GM19438 (cell line): ENCODE measurements at regions not wholly inside any gene's neighbourhood (a gene's known extent, or its start where the extent isn't known, plus 50 kb on each side); places are given as distances from the start of the nearest gene placed in this dataset.

ENCODE experiments used
- ATAC-seq: cut with Tn5 transposase; IDR thresholded peaks from one replicate; pipeline ENCODE4 v1.9.1; 2021; ENCODE audit warnings: low read depth; ENCODE audit not compliant: unreplicated experiment

DNA sequence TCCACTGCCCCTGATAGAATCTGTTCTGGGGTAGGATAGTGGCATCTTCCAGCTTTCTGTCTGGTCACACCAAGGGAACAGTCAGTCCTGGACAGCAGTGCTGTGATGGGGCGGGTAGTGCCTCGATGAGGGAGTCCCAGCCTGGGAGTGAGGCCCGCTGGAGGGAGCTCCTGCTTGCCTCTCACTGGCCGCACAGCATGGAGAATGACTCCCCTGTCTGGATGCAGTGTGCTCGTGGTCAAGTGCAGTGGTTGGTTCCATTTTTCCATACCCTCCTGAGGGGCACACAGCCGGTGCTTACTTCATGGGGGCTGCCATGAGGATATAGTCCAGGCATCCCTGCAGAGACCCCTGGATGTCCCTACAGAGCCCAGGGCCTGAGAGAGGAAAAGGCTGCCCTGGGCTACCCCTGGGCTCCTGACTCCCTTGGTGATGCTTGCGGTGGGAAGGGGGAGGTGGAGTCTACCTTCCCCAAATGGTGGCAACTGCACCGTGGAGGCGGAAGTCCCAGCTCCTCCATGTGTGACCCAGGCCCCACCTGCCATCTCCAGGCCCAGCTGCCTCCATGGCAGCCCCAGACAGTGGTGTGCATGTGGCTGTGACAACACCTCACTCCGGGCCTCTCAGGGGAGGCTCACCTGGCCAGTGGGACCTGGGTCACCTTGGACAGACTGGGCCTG is 212.5 kb downstream of the GLI2 start:
- no peak for ATAC-seq

DNA sequence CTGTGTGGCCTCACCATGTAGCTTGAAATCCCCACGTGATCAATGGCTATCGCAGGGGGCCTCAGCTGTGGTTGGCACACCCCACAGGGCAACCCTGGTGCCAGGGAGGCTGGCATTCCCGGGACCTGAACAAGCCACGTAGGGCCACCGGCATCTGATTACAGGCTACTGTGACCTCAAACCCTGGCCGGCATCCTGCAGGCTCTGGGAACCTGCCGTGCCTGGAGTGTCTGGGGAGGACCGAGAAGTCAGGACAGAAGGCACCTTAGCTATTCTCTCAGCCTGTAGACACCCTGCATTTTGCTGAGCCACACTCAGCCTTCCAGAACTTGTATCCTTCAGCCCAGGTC is 213.0 kb downstream of the GLI2 start:
- no peak for ATAC-seq

DNA sequence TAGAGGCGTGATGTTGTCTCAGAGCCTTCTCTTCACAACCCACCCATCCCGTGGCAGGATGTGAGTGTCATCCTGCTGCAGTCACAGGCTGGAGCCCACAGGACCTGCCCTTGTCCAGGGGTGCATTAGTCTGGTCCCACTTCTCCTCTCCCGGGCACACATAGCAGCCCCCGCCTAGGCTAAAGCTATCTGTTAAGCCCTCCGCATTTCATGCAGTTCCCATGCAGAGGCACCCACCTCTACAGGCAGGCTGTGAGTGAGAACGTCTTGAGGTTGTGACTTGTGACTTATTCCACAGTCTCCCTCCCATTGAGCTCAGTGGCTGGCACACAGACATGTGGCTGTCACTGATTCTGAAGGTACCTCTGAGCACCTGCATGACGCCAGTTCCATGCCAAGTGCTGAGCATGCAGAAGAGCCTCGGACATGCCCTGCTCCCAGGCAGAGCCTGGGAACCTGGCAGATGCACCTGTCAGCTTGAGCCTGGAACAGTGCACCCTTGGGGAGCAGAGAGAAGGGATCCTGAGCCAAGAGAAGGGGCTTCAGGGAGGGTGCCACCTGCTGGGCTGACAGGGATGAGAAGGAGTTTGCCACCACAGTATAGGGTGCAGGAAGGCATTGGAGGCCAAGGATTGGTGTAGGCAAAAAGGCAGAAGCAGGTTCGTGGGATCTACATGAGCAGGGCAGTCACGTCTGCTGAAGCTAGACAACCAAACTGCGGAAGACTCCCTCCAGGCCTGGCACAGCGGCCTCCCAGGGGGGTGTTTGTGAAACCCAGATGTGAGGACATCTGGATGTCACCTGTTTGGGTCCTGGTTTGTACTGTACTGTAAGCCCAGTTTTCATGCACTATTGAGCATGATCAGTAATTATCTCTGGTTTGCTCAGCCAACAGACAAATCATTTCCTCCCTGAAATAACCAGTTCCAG is 213.6 kb downstream of the GLI2 start:
- no peak for ATAC-seq

DNA sequence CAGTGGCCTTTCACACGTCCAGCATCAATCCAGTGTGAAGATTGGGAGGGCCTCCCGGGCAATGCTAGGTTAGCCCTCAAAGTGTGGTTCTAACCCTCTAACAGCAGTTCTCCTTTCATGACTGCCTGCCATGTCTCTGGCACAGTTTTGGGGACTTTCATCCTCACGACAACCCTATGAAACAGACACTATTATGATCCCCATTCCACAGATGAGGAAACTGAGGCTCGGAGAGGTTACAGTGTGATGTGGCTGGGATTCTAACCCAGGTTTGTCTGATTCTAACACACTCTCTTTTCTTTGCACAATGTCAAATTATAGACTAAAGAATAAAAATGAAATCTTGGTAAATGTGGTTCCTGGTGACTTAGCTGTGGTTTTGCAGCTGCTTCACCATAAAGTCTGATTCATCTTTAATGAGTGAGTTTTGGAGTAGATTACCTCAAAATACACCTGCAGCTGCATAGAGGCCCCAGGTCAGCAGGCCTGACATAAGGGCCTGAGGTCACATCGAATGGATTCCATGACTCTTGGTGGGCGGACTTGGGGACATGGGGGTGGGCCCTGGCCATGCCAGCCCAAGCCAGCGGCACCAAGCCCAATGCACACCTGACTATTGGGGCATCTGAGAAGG is 214.4 kb downstream of the GLI2 start:
- ATAC-seq, result no peak

DNA sequence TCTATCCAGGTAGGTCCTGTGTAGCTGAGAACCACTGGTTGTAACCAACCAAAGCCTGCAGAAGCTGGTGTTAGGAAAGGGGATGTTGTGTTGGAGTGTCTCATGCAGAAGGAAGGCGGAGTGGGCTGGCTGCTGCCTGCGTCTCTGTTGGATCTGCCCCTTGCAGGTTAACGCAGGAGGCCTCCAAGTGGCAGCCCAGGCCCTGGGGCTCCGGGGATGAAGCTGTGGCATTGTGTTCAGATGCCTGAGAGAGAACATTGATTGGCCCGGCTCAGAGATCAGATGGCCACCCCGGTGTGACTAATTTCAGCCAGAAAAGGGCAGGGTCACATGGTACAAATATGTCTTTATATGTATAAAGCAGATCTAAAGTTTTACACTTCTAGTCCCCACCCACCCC is 216.0 kb downstream of the GLI2 start:
- ATAC-seq, result no peak

DNA sequence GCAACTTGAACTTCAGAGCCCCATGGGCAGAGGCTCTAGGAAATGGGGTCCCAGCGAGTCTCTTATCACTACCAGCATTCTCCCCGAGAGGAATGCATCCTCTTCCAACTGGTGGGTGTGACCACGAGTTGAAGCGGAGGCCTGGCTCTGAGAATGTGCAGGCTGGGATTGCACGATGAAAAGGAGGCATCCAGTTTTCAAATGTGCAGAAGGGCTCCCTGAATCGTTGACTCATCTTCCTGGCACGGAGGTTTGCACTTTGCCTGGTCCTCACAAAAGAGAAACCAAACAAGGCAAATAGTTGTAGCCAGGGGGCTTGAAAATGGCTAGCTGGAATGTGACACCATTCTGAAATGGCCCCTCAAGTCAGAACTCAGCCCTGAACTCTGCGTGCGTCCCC is 216.7 kb downstream of the GLI2 start:
- no peak for ATAC-seq

DNA sequence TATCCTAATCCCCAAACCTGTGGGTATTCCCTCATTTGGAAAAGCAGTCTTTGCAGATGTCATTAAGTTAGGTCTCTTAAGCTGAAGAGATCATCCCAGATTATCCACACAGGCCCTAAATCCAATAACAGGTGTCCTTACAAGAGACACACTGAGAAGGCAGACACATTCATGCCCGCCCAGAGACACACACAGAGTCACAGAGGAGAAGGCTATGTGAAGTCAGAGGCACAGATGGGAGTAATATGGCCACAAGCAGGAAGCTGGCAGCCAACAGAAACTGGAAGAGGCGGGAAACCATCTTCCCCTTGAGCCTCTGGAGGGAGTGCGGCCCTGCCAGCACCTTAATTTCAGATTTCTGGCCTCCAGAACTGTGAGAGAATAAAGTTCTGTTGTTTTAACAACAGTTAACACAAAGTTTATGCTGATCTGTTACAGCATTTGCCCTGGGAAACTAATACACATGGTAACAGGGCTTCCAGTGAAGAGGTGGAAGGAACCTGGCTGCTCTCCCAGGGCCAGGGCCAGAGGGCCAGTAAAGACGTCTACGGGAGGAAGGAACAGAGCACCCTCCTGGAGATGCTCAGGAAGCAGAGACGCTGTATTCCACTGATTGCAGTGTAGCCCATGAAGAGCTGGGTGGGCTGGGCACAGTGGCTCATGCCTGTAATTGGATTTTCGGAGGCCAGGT is 217.5 kb downstream of the GLI2 start:
- ATAC-seq, result no peak

DNA sequence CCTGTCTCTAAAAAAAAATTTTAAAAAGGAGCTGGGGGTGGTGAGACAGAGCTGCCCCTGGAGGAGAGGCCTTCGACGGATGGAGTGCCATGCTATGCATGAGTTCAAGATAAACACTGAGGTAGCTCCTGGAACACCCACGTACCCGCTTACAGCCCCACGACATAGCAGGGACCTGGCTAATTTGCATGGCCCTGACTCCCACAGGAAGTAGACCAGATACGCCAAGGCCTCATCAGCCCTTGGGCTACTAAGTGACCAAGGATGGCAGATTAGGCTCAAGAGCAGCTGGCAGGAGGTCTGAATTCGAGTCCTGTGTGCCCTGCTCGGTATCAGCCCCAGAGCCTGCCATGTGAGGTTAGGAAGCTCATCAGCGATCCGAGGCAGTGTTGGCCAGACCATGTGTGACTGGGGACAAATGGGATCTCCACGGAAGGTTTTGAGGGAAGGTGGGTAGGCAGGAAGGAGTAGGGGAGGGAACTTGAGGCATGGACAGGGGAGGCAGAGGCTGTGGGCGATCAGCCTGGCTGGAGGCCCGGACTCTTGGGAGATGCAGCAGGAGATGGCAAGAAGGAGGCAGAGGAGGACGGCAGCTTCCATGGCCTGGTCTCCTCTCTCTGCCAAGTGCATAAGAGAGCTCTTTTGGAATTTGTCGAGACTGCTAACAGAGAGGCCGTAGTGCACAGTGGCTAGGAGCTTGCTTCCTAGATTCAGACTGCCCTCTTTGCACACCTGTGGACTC is 218.3 kb downstream of the GLI2 start:
- ATAC-seq, result no peak

DNA sequence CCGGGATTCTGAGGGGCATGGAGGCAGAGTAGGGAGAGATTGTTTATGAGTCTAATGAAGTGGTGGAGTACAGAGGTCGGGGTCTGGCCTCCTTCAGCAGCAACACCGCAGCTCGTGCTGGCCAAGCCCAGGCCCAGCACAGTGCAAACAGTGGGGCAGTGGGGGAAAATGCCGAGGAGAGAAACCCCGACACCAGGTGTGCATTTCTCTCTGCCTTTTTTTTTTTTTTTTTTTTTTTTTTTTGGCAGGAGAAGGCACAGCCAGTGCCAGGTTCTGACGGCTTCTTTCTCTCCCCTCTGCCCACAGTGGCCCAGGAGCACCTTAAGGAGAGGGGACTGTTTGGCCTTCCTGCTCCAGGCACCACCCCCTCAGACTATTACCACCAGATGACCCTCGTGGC is 219.3 kb downstream of the GLI2 start:
- ATAC-seq, result no peak

DNA sequence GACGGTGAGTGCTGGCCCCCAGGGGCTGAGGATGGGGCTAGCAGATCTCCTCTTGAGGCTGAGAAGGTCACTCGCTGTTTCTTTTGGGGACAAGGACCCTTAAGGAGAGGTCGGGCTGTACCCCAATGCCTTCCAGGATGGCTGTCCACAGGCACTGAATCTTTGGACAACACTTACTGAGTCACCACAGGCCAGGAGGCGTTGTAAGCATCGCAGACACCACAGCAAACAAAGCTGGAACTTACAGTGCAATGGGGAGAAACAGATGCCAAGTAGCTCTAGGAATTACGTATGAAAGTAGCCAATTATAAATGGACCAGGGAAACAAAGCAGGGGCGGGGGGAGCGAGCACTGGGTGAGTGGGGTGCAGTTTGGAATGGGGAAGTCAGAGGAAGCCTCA is 219.8 kb downstream of the GLI2 start:
- no peak for ATAC-seq

DNA sequence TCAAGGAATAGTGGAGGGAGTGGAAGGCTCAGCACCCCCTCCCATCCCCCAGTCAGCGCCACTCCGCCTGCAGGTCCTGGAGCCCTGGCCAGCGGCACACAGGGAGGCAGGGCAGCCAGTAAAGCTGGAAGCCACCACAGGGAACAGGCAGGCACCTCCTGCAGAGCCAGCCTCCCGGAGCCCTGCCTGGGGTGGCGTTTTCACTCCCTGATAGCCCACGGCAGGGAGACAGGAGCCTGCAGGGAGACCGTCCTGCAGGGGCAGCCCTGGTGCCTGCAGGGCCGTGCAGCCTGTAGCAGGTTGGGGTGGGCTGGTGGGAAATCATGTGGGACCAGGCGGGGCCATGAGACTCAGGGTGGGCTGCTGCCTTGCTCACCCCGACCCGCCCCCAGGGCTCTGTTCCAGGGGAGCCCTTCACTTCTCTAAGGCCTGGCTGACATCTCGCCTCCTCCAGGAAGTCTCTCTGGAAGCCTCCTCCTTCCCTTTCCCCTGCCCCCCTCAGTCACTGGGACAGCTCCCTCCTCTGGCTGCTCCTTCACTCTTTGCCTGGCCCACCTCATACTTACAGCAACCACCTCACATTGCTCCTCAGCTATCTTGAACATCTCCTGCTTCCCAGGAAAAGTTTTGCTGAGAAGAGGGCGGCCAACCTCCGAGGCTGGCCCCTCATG is 221.0 kb downstream of the GLI2 start:
- no peak for ATAC-seq

DNA sequence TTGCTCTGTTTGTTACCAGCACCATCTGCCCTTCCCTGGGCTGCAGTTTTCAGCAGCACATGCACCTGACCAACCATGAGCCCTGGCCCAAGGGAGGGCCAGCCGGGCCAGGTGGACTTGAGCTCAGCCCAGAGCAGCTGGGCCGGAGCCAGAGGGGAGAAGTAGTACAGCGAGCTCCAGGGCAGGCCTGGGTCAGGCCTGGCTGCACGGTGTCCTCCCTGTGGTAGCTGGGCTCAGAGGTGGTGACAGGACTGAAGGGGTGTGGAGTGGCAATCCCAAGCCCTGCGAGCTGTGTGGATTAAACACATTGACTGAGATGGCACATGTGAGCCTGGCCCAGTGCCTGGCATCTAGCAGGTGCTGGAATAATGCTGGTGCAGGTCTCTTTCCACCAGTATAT is 222.2 kb downstream of the GLI2 start:
- ATAC-seq, result no peak

DNA sequence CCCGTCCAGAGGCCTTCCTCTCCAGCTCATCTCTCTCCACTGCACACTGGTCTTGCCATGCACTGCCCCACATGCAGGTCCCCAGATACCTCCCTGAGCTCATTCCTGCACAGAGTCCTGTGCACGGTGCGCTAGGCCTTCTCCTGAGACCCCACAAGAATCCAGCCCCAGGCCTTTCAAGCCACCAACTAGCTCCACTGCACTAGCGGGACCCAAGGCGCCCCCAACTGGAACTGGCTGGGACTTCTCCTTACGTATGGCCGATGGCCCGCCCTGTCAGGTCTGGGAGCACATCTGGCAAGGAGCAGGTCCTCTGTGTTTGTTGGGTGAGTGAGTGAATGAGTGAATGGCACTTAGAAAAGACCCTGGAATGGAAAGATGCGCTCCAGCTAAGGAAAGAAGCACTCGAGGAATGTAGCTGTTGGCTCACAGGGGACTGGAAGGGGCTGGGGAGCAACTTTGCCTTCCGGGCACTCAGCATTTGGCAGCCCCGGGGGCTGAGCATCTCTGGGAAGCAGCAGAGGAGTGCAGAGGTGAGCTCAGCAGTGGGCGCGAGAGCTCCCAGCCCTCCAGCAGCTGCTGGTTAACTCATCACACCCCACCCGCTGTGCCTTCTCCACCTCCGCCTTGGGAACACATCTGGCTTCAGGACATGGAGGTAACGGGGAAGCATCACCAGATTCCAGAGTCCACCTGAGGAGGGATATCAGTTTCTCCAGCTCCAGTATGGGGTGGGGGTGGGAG is 223.1 kb downstream of the GLI2 start:
- no peak for ATAC-seq

DNA sequence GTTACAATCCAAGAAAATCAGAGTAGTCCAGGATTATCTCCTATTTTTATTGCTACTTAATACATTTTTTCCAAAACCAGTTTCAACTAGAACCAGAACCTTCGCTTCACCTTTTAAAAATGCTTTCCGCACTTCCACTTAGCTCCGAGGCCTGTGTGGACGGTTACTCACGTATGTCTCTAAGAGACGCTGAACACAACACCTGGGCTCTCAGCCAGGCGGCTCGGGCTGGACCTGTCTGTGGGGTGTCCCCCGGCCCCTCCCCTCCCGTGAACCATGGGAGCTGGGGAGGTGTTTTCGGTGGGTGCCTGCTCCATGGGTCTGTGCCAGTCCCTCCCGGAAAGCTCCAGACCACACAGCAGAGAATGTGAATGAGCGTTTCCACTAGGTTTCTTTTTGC is 223.8 kb downstream of the GLI2 start:
- ATAC-seq, result no peak

DNA sequence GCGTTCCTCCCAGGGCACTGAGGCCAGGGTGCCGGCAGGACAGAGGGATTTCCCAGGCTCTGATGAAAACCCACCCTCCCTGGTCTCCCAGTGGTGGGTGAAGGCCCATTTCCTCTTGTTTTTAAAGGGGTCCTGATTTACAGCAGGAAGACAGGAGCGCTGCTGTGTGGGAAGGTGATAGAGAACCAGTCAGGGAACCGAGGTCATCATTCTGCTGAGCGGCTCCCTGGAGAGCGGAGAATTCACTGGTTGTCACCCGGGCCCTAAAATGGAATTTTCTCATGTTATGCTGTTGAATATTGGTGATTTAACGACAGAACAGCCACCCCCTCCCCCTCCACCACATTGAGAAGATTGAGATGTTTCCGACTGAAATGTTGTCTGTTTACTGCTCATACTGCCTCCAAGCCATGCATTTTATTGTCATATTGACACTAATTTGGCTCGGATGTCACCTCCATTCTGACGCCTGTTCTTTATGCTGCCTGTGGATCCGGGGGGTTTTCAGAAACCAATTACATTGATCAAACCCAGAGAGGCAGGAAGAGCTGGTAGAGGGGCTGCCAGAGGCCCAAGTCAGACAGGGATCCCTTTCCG is 225.2 kb downstream of the GLI2 start:
- no peak for ATAC-seq

DNA sequence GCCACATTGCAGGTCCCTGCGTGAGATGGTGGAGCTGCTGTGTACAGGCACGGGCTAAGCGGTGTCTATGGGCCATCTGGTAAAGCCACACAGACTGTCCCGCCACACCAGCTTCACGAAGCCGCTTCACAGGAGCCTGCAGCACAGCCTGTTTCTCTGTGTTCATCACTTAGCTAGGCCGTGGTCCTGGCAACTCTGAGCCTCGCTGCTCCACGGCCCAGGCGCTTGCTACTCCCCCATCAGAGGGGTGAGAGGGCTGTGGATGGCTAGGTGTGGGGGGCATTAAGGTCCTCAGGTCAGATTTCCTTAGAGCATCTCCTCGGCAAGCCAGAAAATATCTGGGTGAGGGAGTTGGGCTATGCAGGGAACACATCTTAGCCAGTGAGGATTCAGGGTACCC is 225.7 kb downstream of the GLI2 start:
- no peak for ATAC-seq

DNA sequence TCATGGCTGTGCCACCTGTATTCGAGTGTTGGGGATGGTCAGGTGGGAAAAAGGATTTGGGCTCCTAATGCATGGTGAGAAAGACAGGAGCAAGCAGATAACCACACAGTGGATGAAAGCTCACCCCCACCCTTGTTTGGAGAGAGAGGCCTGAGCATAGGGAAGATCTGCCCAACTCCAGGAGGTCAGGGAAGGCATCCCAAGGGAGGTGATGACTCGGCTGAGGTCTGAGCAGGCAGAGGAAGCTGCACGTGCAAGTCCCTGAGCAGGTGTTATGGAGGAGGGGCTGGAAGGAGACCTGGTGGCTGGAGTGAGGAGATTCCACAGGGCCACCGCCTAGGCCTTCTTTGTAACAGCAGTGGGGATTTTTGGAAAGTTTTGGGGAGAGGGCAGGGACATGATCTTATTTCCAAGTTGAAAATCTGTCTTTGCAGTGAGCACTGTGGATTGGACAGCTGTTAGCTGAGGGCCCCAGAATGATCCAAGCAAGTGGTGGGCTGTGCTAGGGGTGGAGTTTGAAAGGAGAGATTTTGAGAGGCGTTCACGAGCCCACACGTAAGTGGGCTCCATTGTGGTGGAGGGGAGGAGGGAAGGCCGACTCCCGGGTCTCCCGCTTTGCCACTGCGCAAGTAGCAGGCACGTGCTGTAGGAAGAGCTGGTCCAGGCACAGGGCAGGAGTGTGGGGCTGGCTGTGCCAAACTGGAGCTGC is 228.5 kb downstream of the GLI2 start:
- no peak for ATAC-seq

DNA sequence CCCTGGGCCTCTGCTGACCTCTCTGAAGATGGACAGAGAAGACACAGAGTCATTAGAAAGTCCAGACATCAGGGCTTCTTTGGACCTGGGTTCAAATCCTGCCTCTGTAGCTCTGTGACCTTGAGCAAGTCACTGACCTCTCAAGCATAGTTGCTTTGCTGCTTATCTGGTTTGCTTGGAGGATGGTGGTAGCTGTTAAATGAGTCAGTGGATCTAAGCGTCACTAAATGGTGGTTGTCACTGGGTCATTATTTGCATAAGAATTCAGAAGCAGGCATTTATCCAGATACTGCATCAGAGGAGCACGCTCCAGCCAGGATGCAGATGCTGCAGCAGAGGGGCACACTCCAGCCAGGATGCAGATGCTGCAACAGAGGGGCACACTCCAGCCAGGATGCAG is 229.2 kb downstream of the GLI2 start:
- no peak for ATAC-seq
